Stomach (tissue), 8 donors: ENCODE measurements at regions not wholly inside any gene's neighbourhood (a gene's known extent, or its start where the extent isn't known, plus 50 kb on each side); places are given as distances from the start of the nearest gene placed in this dataset.

ENCODE experiments used
- DNase-seq, 2 donors: peaks; one replicate each; pipeline versions ENCODE4 v3.0.0 to v3.0.0-alpha.2; 2013 to 2019
- H3K27ac ChIP-seq, 5 donors: fragments of 200-600 bp in 4 of 5; sonication (generic) in 4 of 5; one replicate each; pipeline ENCODE4 v1.5.1; 2013 to 2019; ENCODE audit warnings: mild to moderate bottlenecking in 1 of 5, moderate library complexity in 1 of 5
- H3K27me3 ChIP-seq, 3 donors: fragments of 200-600 bp; sonication (generic); one replicate each; pipeline ENCODE4 v1.5.1; 2017 to 2019; ENCODE audit warnings: mixed run types in 1 of 3
- H3K36me3 ChIP-seq, 4 donors: fragments of 200-600 bp; sonication (generic); 1 replicate in 3 of 4; 2 replicates in 1 of 4; pipeline ENCODE4 v1.5.1; 2016 to 2019
- H3K4me1 ChIP-seq, 4 donors: fragments of 200-600 bp; sonication (generic); one replicate each; pipeline ENCODE4 v1.5.1; 2016 to 2019
- H3K4me3 ChIP-seq, 4 donors: fragments of 200-600 bp; sonication (generic) in 3 of 4; one replicate each; pipeline ENCODE4 v1.5.1; 2016 to 2019; ENCODE audit warnings: mild to moderate bottlenecking in 1 of 4
- H3K9me3 ChIP-seq, 4 donors: fragments of 200-600 bp; sonication (generic); one replicate each; pipeline ENCODE4 v1.5.1; 2016 to 2019
- EP300 ChIP-seq: sonication (generic); formaldehyde crosslinking; IDR thresholded peaks from one replicate; pipeline ENCODE4 v1.6.1; 2017; ENCODE audit warnings: antibody characterized with exemption
- POLR2A ChIP-seq, 4 donors: fragments of 450-650 bp; IDR thresholded peaks; one replicate each; pipeline ENCODE4 v1.6.1; 2016; ENCODE audit warnings: antibody characterized with exemption in 4 of 4, control low read depth in 2 of 4, mild to moderate bottlenecking in 1 of 4, moderate library complexity in 1 of 4
- POLR2AphosphoS5 ChIP-seq, 3 donors: sonication (generic); formaldehyde crosslinking; IDR thresholded peaks; one replicate each; pipeline ENCODE4 v1.6.1; 2016; ENCODE audit warnings: antibody characterized with exemption in 3 of 3
- WGBS, 5 donors: extraction: QIAGEN DNeasy Blood & Tissue Kit in 3 of 5; methylation state at CpG; one replicate each; pipeline versions ENCODE4 v1.1.5 to v1.1.7; 2013 to 2018; 5-methylcytosine and 5-hydroxymethylcytosine counted together
- intact Hi-C: fragments of 100-400 bp; cut with DNase I; formaldehyde crosslinking; loops from one replicate; pipeline ENCODE4 v1.15.1; 2023; ENCODE audit warnings: low total_unique reads
- TF ChIP-seq, protein P1 (sequence below), 7 experiments: fragments of 450-650 bp in 4 of 7; fragments of 200-600 bp in 3 of 7; sonication (generic) in 3 of 7; IDR thresholded peaks; one replicate each; pipeline ENCODE4 v1.5.1; 2016 to 2019; ENCODE audit warnings: antibody characterized with exemption in 7 of 7, control low read depth in 2 of 7, mild to moderate bottlenecking in 1 of 7
- donor health status: healthy with polysubstance abuse.
- donor health status: Bipolar disorder and iron deficiency.
- donor health status: healthy.

DNA sequence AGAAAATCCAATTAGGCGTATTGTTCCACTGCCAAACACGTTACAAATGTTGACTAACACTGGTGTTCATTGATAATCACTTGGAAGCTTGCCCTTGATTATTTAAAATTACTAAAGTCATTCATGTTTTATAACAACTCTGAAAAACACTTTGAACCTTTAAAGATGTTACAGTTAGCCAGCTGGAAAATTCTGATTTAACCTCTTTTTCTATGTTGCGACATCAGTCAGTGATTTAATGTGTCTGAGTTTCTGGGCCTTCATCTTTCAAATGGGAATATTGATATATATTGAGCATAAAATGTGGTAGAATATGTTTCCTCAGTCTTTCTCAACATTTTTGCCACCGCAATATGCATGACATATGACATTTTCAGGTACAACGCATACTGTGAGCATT lies 274.1 kb upstream of the TENM3 start:
- 82 to 86% (median 83%) methylated on average over 5 of the region's 5 CpGs for WGBS, 5 donors
- Histone ChIP-seq H3K9me3 (peaks cover 0 to 8% (median 2%) of the 10 kb centered on the region in 4 donors), H3K27ac (no peak overlapping the region), H3K27me3 (no peaks in the 10 kb centered on the region), H3K4me3 (no peak overlapping the region), H3K36me3 (no peaks in the 10 kb centered on the region), H3K4me1 (no peaks in the 10 kb centered on the region)
- no peak for DNase-seq
- intact Hi-C loops = no loop called here
- TF ChIP-seq, protein P1, sequence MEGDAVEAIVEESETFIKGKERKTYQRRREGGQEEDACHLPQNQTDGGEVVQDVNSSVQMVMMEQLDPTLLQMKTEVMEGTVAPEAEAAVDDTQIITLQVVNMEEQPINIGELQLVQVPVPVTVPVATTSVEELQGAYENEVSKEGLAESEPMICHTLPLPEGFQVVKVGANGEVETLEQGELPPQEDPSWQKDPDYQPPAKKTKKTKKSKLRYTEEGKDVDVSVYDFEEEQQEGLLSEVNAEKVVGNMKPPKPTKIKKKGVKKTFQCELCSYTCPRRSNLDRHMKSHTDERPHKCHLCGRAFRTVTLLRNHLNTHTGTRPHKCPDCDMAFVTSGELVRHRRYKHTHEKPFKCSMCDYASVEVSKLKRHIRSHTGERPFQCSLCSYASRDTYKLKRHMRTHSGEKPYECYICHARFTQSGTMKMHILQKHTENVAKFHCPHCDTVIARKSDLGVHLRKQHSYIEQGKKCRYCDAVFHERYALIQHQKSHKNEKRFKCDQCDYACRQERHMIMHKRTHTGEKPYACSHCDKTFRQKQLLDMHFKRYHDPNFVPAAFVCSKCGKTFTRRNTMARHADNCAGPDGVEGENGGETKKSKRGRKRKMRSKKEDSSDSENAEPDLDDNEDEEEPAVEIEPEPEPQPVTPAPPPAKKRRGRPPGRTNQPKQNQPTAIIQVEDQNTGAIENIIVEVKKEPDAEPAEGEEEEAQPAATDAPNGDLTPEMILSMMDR (IDR thresholded peaks at IDR 0.05) = no peak
- no peak for TF ChIP-seq POLR2A (IDR thresholded peaks at IDR 0.05)
- TF ChIP-seq POLR2AphosphoS5 (IDR thresholded peaks at IDR 0.05) = no peak

DNA sequence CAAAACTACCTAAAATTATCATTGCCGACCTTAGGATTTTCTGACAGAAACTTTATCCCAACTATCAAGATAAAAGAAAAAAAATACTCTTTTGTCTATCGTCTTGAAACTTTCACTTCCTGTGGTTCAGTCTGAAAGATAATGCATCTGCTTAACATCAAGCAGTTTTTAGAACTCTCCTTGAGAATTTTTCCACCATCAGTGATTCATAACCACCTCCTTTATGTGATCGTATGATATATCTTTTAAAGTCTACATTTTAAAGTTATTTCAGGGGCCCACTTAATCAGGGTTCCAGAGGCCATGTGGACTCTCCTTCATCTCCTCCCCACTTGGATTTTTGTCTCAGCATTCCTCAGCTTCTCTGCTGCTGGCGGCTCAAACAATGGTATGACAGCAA lies 272.8 kb upstream of the TENM3 start:
- whole genome bisulfite sequencing, 5 donors = 49 to 70% (median 53%) methylated on average over 4 of the region's 4 CpGs
- TF ChIP-seq POLR2AphosphoS5 (IDR thresholded peaks at IDR 0.05) (no peak), POLR2A (IDR thresholded peaks at IDR 0.05) (no peak), EP300 (no peak)
- TF ChIP-seq, protein P1 (IDR thresholded peaks at IDR 0.05) = no peak
- intact Hi-C loops = no loop called here
- Histone ChIP-seq H3K9me3 (peaks cover 0 to 12% (median 2%) of the 10 kb centered on the region in 4 donors), H3K4me3 (no peak overlapping the region), H3K27ac (no peak overlapping the region), H3K4me1 (no peaks in the 10 kb centered on the region), H3K27me3 (no peaks in the 10 kb centered on the region), H3K36me3 (no peaks in the 10 kb centered on the region)
- DNase-seq = no peak

DNA sequence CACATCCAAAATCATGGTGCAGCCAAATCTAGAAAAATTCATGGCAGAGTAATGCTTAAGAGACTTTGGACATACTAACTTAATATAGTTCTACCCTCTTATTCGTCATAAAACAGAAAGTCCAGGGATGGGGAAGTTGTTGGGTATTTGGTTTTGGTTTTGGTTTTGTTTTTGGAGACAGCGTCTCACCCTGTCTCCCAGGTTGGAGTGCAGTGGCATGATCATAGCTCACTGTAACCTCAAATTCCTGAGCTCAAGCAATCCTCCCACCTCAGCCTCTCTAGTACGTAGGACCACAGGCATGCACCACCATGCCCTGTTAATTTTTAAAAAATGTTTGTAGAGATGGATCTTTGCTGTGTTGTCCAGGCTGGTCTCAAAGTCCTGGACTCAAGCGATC lies 271.8 kb upstream of the TENM3 start:
- intact Hi-C loops = no loop called here
- Histone ChIP-seq H3K9me3 (peaks cover 0 to 12% (median 2%) of the 10 kb centered on the region in 4 donors), H3K4me1 (no peaks in the 10 kb centered on the region), H3K27ac (no peak overlapping the region), H3K4me3 (no peak overlapping the region), H3K27me3 (no peaks in the 10 kb centered on the region), H3K36me3 (no peaks in the 10 kb centered on the region)
- WGBS, 5 donors = 72 to 77% (median 74%) methylated on average over 4 of the region's 4 CpGs
- no peak for DNase-seq
- no peak for TF ChIP-seq POLR2AphosphoS5 (IDR thresholded peaks at IDR 0.05)
- TF ChIP-seq POLR2A (IDR thresholded peaks at IDR 0.05) = no peak
- TF ChIP-seq EP300 = no peak
- TF ChIP-seq, protein P1 (IDR thresholded peaks at IDR 0.05) = no peak

DNA sequence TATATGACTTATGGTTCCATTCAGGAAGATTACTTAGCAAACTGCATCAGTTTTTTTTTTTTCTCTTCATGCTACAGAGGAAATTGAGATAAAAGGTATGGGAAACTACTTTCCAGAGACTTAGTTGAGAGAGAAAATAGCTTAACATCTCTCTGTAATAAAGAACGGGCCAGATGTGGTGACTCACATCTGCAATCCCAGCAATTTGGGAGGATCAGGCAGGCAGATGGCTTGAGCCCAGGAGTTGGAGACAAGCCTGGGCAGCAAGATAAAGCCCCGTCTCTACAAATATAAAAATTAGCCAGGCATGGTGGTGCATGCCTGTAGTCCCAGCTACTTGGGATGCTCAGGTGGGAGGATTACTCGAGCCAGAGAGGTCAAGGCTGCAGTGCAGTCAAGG lies 271.2 kb upstream of the TENM3 start:
- WGBS, 5 donors = 64 to 74% (median 70%) methylated on average over 3 of the region's 3 CpGs

More for the DNA sequence above, 271.2 kb upstream of the TENM3 start:
- no peaks in the 10 kb centered on the region for H3K36me3 ChIP-seq
- H3K27me3 ChIP-seq = no peaks in the 10 kb centered on the region
- intact Hi-C loops = no loop called here
- H3K27ac ChIP-seq = no peak overlapping the region
- H3K4me1 ChIP-seq = no peaks in the 10 kb centered on the region
- no peak overlapping the region for H3K4me3 ChIP-seq
- H3K9me3 ChIP-seq = peaks cover 0 to 12% (median 2%) of the 10 kb centered on the region in 4 donors
- TF ChIP-seq POLR2A (IDR thresholded peaks at IDR 0.05) (no peak), EP300 (no peak), POLR2AphosphoS5 (IDR thresholded peaks at IDR 0.05) (no peak)
- TF ChIP-seq, protein P1 (IDR thresholded peaks at IDR 0.05) = no peak
- no peak for DNase-seq
